A549 (cell line): ENCODE measurements at regions not wholly inside any gene's neighbourhood (a gene's known extent, or its start where the extent isn't known, plus 50 kb on each side); places are given as distances from the start of the nearest gene placed in this dataset.

Experiments used
- CTCF ChIP-seq: fragments of >200 bp; sonication (Bioruptor Twin); formaldehyde crosslinking; IDR thresholded peaks from 3 replicates; pipeline ENCODE4 v1.5.1; 2016
- GATA3 ChIP-seq: IDR thresholded peaks from 2 replicates; pipeline ENCODE4 v1.6.1; 2012; ENCODE audit warnings: borderline replicate concordance

DNA sequence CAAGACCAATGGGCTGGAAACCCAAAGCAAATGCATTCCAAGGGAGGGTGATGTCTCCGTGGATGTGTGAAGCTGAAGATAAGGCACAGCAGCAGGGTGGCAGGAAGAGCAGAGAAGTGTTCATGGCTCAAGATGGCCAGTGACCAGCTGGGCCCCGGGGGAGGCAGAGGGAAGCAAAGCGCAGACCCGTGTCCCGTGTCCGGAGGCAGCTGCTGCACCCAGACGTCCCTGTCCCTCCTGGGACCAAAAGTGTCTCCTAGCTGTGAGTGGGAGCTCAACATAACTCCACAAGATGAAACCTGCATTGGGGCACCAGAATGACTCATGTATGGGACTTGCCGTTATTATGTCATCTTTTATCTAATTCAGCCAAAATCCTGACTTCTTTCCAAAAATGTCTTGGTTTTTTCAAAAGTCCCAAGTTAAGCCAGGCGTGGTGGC lies 118.2 kb downstream of the RIPK4 start:
- no peak for TF ChIP-seq CTCF
- no peak for TF ChIP-seq GATA3
